GM23248 (cell line): ENCODE measurements at regions not wholly inside any gene's neighbourhood (a gene's known extent, or its start where the extent isn't known, plus 50 kb on each side); places are given as distances from the start of the nearest gene placed in this dataset.

Experiments
- EZH2 ChIP-seq: fragments of 200-600 bp; sonication (generic); IDR thresholded peaks from 2 replicates; pipeline ENCODE4 v1.6.1; 2018; ENCODE audit warnings: antibody characterized with exemption, mild to moderate bottlenecking; ENCODE audit not compliant: insufficient read depth, poor library complexity, severe bottlenecking
- EZH2phosphoT487 ChIP-seq: fragments of 200-600 bp; sonication (generic); IDR thresholded peaks from 2 replicates; pipeline ENCODE4 v1.6.1; 2018; ENCODE audit warnings: antibody characterized with exemption, moderate library complexity, mild to moderate bottlenecking, low read depth; ENCODE audit not compliant: insufficient read depth

- no peak for TF ChIP-seq EZH2
- TF ChIP-seq EZH2phosphoT487, result no peak
Observed at GRCh38 chr3:106837616-106838015, 539.6 kb upstream of the CCDC54 start.
